Neutrophil (primary cell): ENCODE measurements at regions not wholly inside any gene's neighbourhood (a gene's known extent, or its start where the extent isn't known, plus 50 kb on each side); places are given as distances from the start of the nearest gene placed in this dataset.

Experiments used
- H3K27ac ChIP-seq: fragments of 200-600 bp; sonication (generic); 2 replicates; pipeline ENCODE4 v1.5.1; 2016; ENCODE audit warnings: mild to moderate bottlenecking, moderate library complexity
- H3K27me3 ChIP-seq: fragments of 200-600 bp; sonication (generic); 2 replicates; pipeline ENCODE4 v1.6.0; 2016; ENCODE audit warnings: mild to moderate bottlenecking
- H3K36me3 ChIP-seq: fragments of 200-600 bp; sonication (generic); 2 replicates; pipeline ENCODE4 v1.5.1; 2017
- H3K4me1 ChIP-seq, 2 experiments: fragments of 200-600 bp in 1 of 2; sonication (generic) in 1 of 2; 1 replicate in 1 of 2; 2 replicates in 1 of 2; pipeline versions ENCODE4 v1.5.1 to v1.6.1; 2013 to 2016; ENCODE audit warnings: low read depth in 1 of 2, low read length in 1 of 2, mild to moderate bottlenecking in 1 of 2, moderate library complexity in 1 of 2; ENCODE audit not compliant: control insufficient read depth in 1 of 2, insufficient read depth in 1 of 2
- H3K4me3 ChIP-seq, 2 experiments: fragments of 200-600 bp in 1 of 2; sonication (generic) in 1 of 2; 1 replicate in 1 of 2; 2 replicates in 1 of 2; pipeline ENCODE4 v1.5.1; 2013 to 2016; ENCODE audit warnings: low read depth in 1 of 2, low read length in 1 of 2, mild to moderate bottlenecking in 1 of 2, moderate library complexity in 1 of 2
- H3K9me3 ChIP-seq: fragments of 200-600 bp; sonication (generic); 2 replicates; pipeline ENCODE4 v1.5.1; 2016
- CTCF ChIP-seq: fragments of 200-600 bp; sonication (generic); IDR thresholded peaks from 2 replicates; pipeline ENCODE4 v1.5.1; 2016; ENCODE audit warnings: antibody characterized with exemption

GRCh38 chr2:220687231-220687843 is 884.8 kb downstream of the EPHA4 start:
- Histone ChIP-seq H3K4me3 (no peak overlapping the region), H3K36me3 (no peaks in the 10 kb centered on the region), H3K9me3 (no peaks in the 10 kb centered on the region), H3K27me3 (no peaks in the 10 kb centered on the region), H3K27ac (no peak overlapping the region), H3K4me1 (no peaks in the 10 kb centered on the region)
- peak; percentile 58 for TF ChIP-seq CTCF

GRCh38 chr2:220695397-220696279 is 876.5 kb downstream of the EPHA4 start:
- no peaks in the 10 kb centered on the region for H3K27me3 ChIP-seq
- H3K4me3 ChIP-seq = no peak overlapping the region
- H3K9me3 ChIP-seq = no peaks in the 10 kb centered on the region
- TF ChIP-seq CTCF = no peak
- H3K4me1 ChIP-seq = no peaks in the 10 kb centered on the region
- H3K36me3 ChIP-seq = no peaks in the 10 kb centered on the region
- no peak overlapping the region for H3K27ac ChIP-seq

- no peaks in the 10 kb centered on the region for H3K4me1 ChIP-seq
- H3K27me3 ChIP-seq = no peaks in the 10 kb centered on the region
- no peak for TF ChIP-seq CTCF
- H3K27ac ChIP-seq = no peak overlapping the region
- no peak overlapping the region for H3K4me3 ChIP-seq
- no peaks in the 10 kb centered on the region for H3K9me3 ChIP-seq
- H3K36me3 ChIP-seq = no peaks in the 10 kb centered on the region
These were observed 875.8 kb downstream of the EPHA4 start for GRCh38 chr2:220696280-220696669.

- no peaks in the 10 kb centered on the region for H3K27me3 ChIP-seq
- no peak for TF ChIP-seq CTCF
- no peaks in the 10 kb centered on the region for H3K4me1 ChIP-seq
- no peak overlapping the region for H3K27ac ChIP-seq
- H3K4me3 ChIP-seq = no peak overlapping the region
- H3K9me3 ChIP-seq = no peaks in the 10 kb centered on the region
- no peaks in the 10 kb centered on the region for H3K36me3 ChIP-seq
These were observed 875.1 kb downstream of the EPHA4 start for GRCh38 chr2:220697011-220697410.

GRCh38 chr2:220701115-220701514 is 871.0 kb downstream of the EPHA4 start:
- Histone ChIP-seq H3K36me3 (no peaks in the 10 kb centered on the region), H3K9me3 (no peaks in the 10 kb centered on the region), H3K4me3 (no peak overlapping the region), H3K27me3 (no peaks in the 10 kb centered on the region), H3K27ac (no peak overlapping the region), H3K4me1 (no peaks in the 10 kb centered on the region)
- no peak for TF ChIP-seq CTCF
